ENCODE measurements at regions not wholly inside any gene's neighbourhood (a gene's known extent, or its start where the extent isn't known, plus 50 kb on each side); places are given as distances from the start of the nearest gene placed in this dataset.

- TF ChIP-seq ZNF180 (CRISPR knock-in tag; IDR thresholded peaks at IDR 0.05; ENCODE audit: borderline replicate concordance, low read depth) (no peak), CTCF (CRISPR knock-in tag; IDR thresholded peaks at IDR 0.05) (no peak), CCAR2 (optimal IDR thresholded peaks at IDR 0.05; ENCODE audit: low read depth, low read length) (no peak), NFIC (IDR thresholded peaks at IDR 0.05; ENCODE audit: low read length) (no peak)
Measured at GRCh38 chr5:129172580-129172979, 78.0 kb downstream of the ISOC1 start.

All from HepG2 (cell line).